AG04450 (cell line): ENCODE measurements at regions not wholly inside any gene's neighbourhood (a gene's known extent, or its start where the extent isn't known, plus 50 kb on each side); places are given as distances from the start of the nearest gene placed in this dataset.
A peak's percentile ranks its signal among the peaks of the same experiment; 100 is the strongest.

Experiments used
- CTCF ChIA-PET: fragments of 300-600, 350-600 bp; formaldehyde crosslinking; extraction: SDS; loops from one replicate; lab custom pipeline; 2022; ENCODE audit warnings: antibody characterized with exemption, inconsistent platforms; lab: Charles Lee
- POLR2A ChIA-PET: fragments of 350-600 bp; formaldehyde crosslinking; extraction: SDS; loops from one replicate; lab custom pipeline; 2021; ENCODE audit warnings: antibody characterized with exemption, inconsistent platforms; lab: Yijun Ruan, JAX
- DNase-seq: peaks from one replicate; pipeline ENCODE4 v3.0.0-alpha.2; 2011; ENCODE audit warnings: low read depth, low spot score
- H3K27ac ChIP-seq: one replicate; pipeline ENCODE4 v1.5.1; 2012; ENCODE audit warnings: low read depth, low read length, control low read depth
- H3K27me3 ChIP-seq: one replicate; pipeline ENCODE4 v1.6.0; 2012; ENCODE audit warnings: low read length; ENCODE audit not compliant: control insufficient read depth, insufficient read depth
- H3K4me3 ChIP-seq: 2 replicates; pipeline ENCODE4 v1.5.1; 2011; ENCODE audit warnings: mild to moderate bottlenecking, low read depth, low read length, control low read depth
- H3K9me3 ChIP-seq: 2 replicates; pipeline ENCODE4 v1.5.1; 2012; ENCODE audit warnings: low read length; ENCODE audit not compliant: control insufficient read depth, insufficient read depth
- TF ChIP-seq, protein P1 (sequence below): IDR thresholded peaks from 2 replicates; pipeline ENCODE4 v1.5.1; 2011; ENCODE audit warnings: low read depth, low read length, control low read depth, inconsistent platforms

DNA sequence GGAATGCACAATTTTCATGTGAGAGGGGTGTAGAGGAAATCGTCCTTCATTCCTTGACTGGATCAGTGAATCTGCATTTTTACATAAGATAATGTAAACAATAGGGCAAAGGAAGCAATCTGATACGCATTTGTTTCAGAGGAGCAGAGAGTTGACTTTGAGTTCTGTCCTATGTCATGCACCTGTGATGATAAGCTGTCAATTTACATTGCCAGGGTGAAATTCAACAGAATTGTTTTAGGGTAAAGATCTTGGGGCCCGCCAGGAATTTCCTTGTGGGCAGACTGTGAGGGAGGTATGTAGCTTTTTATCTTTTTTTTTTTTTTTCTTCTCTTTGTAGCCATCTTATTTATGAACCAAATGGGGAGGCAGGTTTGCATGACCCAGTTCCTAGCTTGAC is 58.3 kb upstream of the LARP1 start:
- POLR2A ChIA-PET, result no interaction called here
- H3K4me3 ChIP-seq, result no peak overlapping the region
- CTCF ChIA-PET, result no interaction called here

DNA sequence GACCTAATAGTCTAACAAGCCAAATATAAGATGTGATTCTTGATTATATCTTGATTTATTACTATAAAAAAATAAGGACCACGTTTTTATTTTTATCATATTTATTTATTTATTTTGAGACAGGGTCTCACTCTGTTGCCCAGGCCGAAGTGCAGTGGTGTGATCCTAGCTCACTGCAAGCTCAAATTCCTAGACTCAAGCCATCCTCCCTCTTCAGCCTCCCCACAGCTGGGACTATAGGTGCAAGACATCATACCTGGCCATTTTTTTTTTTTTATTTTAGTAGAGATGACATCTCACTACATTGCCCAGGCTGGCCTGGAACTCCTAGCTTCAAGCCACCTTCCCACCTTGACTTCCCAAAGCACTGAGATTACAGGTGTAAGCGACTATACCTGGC is 61.0 kb upstream of the LARP1 start:
- H3K4me3 ChIP-seq, result no peak overlapping the region
- TF ChIP-seq, protein P1, sequence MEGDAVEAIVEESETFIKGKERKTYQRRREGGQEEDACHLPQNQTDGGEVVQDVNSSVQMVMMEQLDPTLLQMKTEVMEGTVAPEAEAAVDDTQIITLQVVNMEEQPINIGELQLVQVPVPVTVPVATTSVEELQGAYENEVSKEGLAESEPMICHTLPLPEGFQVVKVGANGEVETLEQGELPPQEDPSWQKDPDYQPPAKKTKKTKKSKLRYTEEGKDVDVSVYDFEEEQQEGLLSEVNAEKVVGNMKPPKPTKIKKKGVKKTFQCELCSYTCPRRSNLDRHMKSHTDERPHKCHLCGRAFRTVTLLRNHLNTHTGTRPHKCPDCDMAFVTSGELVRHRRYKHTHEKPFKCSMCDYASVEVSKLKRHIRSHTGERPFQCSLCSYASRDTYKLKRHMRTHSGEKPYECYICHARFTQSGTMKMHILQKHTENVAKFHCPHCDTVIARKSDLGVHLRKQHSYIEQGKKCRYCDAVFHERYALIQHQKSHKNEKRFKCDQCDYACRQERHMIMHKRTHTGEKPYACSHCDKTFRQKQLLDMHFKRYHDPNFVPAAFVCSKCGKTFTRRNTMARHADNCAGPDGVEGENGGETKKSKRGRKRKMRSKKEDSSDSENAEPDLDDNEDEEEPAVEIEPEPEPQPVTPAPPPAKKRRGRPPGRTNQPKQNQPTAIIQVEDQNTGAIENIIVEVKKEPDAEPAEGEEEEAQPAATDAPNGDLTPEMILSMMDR, result no peak
- no peaks in the 10 kb centered on the region for H3K27me3 ChIP-seq
- POLR2A ChIA-PET, result no interaction called here
- CTCF ChIA-PET, result no interaction called here
- H3K27ac ChIP-seq, result no peak overlapping the region
- no peak for DNase-seq
- H3K9me3 ChIP-seq, result peaks cover 3% of the 10 kb centered on the region; the same call in 1 of the 2 replicates

More for the DNA sequence above, 58.3 kb upstream of the LARP1 start:
- no peak for DNase-seq
- TF ChIP-seq, protein P1, result no peak
- Histone ChIP-seq H3K27me3 (no peaks in the 10 kb centered on the region), H3K27ac (no peak overlapping the region), H3K9me3 (no peaks in the 10 kb centered on the region)

DNA sequence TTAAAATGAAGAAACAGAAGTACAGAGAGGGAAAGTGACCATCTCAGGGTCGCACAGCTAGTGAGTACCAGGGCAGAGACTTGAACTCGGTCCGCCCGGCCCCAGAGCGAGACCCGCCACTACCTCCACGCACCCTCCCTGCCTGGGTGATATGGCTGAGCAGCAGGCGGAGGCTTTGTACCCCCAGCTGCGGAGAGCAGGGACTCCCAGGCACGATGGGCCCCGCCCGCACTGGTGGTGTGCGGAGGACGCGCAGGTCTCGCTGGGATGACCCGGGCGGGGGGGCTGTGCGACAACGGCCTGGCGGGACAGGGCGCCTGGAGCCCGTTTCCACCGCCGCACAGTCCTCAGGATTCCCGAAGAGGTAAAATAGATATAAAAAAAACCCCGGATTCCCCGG is 64.7 kb upstream of the LARP1 start:
- ChIA-PET POLR2A (no interaction called here), CTCF (no interaction called here)
- DNase-seq, result no peak
- H3K27me3 ChIP-seq, result no peaks in the 10 kb centered on the region
- no peak overlapping the region for H3K27ac ChIP-seq
- TF ChIP-seq, protein P1, result no peak
- H3K9me3 ChIP-seq, result peaks cover 13% of the 10 kb centered on the region
- H3K4me3 ChIP-seq, result no peak overlapping the region

DNA sequence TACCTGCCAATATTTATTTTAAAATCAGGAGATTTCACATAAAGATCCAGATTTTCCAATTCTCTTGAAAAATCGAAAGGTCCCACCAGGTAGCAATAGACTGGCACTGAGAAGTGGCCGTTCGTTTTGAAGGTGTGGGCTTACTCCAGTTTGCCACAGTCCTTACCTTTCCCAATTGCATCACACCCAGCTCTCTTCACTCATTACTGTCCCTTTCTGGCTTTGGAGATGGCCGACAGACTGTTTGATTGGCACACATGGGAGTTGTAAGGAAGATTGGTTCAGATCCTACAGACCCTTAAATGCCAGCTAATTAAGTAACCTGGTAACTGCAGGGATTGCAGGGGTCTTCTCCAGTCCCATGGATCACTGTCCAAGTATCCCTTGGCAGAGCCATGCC is 68.7 kb upstream of the LARP1 start:
- Histone ChIP-seq H3K4me3 (no peak overlapping the region), H3K27me3 (no peaks in the 10 kb centered on the region), H3K9me3 (peaks cover 13% of the 10 kb centered on the region), H3K27ac (no peak overlapping the region)
- ChIA-PET POLR2A (no interaction called here), CTCF (no interaction called here)
- TF ChIP-seq, protein P1, result no peak
- no peak for DNase-seq

DNA sequence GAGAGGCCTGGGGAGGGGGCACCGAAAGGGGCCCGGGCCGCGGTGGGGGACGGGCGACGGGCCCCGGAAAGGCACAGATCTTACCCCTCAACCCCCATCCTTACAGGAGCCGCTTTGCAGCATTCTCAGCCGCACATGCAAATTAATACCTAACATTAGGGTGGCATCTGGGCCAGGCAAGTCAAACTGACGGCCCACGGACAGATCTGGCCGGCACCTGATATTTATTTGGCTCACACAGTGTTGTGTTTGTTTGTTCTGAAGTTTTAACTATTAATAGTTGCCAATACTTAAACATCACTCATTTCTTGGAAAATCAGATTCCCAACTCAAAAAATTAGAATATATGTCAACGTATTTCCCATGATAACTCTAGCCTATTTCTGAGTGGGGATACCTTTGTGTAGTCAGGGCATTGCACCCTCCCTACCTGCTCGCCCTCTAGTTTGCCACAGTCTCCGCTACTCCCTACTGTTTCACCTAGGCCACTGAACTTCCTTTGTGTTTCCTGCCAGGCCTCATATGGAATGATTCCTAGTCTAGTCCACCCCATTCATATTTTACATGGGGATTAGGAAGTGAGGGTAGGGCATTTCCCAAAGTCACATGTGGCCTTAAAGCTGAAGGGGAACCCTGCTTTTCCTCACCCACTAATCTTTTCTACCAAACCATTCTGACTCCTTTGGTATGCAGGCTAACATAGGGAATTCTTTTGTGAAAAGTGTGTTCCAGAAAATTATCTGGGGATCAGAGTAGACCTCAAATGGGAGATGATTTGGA is 71.9 kb upstream of the LARP1 start:
- H3K27ac ChIP-seq, result no peak overlapping the region
- CTCF ChIA-PET, result interaction anchor here (0.6 kb wide), 3 partner anchors 9 to 49 kb away, joined by 3 to 4 read pairs (median 4); no protein-coding TSS in a partner anchor
- POLR2A ChIA-PET, result interaction anchor here (0.6 to 1.0 kb wide), 8 partner anchors 9 to 792 kb away, joined by 3 to 14 read pairs (median 5); no protein-coding TSS in a partner anchor

More for the DNA sequence above, 71.9 kb upstream of the LARP1 start:
- DNase-seq, result no peak
- peaks cover 9% of the 10 kb centered on the region for H3K9me3 ChIP-seq
- no peaks in the 10 kb centered on the region for H3K27me3 ChIP-seq
- TF ChIP-seq, protein P1, result no peak
- peak overlapping the region; percentile 61 for H3K4me3 ChIP-seq
